GM21528 (cell line): ENCODE measurements at regions not wholly inside any gene's neighbourhood (a gene's known extent, or its start where the extent isn't known, plus 50 kb on each side); places are given as distances from the start of the nearest gene placed in this dataset.

Source experiments
- ATAC-seq: cut with Tn5 transposase; IDR thresholded peaks from one replicate; pipeline ENCODE4 v1.9.1; 2021; ENCODE audit warnings: mild to moderate bottlenecking, moderate library complexity; ENCODE audit not compliant: unreplicated experiment, low FRiP score

GRCh38 chr5:143695244-143695864 is 116.6 kb upstream of the HMHB1 start:
- ATAC-seq, result no peak

- ATAC-seq, result no peak
Observed at GRCh38 chr5:143694357-143694756, 117.6 kb upstream of the HMHB1 start.

- peak; percentile 79 for ATAC-seq
Observed at GRCh38 chr5:143693651-143694252, 118.2 kb upstream of the HMHB1 start.

- no peak for ATAC-seq
Observed at GRCh38 chr5:143692342-143692741, 119.6 kb upstream of the HMHB1 start.

GRCh38 chr5:143691945-143692290 is 120.0 kb upstream of the HMHB1 start:
- ATAC-seq, result no peak

GRCh38 chr5:143691287-143691944 is 120.5 kb upstream of the HMHB1 start:
- ATAC-seq, result no peak

GRCh38 chr5:143687604-143688003 is 124.4 kb upstream of the HMHB1 start:
- ATAC-seq, result no peak

GRCh38 chr5:143685246-143685815 is 126.6 kb upstream of the HMHB1 start:
- no peak for ATAC-seq

- no peak for ATAC-seq
Observed at GRCh38 chr5:143683459-143683858, 128.5 kb upstream of the HMHB1 start.

GRCh38 chr5:143682929-143683386 is 129.0 kb upstream of the HMHB1 start:
- ATAC-seq, result no peak

- no peak for ATAC-seq
Observed at GRCh38 chr5:143682246-143682905, 129.6 kb upstream of the HMHB1 start.

- ATAC-seq, result no peak
Observed at GRCh38 chr5:143680672-143681259, 131.2 kb upstream of the HMHB1 start.

GRCh38 chr5:143679777-143680176 is 132.2 kb upstream of the HMHB1 start:
- ATAC-seq, result no peak

- ATAC-seq, result no peak
Observed at GRCh38 chr5:143678148-143678905, 133.6 kb upstream of the HMHB1 start.

- ATAC-seq, result no peak
Observed at GRCh38 chr5:143677403-143677802, 134.6 kb upstream of the HMHB1 start.

- ATAC-seq, result no peak
Observed at GRCh38 chr5:143676802-143677201, 135.2 kb upstream of the HMHB1 start.

- no peak for ATAC-seq
Observed at GRCh38 chr5:143674469-143674786, 137.5 kb upstream of the HMHB1 start.

GRCh38 chr5:143673676-143674468 is 138.1 kb upstream of the HMHB1 start:
- ATAC-seq, result no peak

- no peak for ATAC-seq
Observed at GRCh38 chr5:143672806-143673205, 139.2 kb upstream of the HMHB1 start.
